Astrocyte of the spinal cord (primary cell): ENCODE measurements at regions not wholly inside any gene's neighbourhood (a gene's known extent, or its start where the extent isn't known, plus 50 kb on each side); places are given as distances from the start of the nearest gene placed in this dataset.
A peak's percentile ranks its signal among the peaks of the same experiment; 100 is the strongest.

ENCODE experiments used
- DNase-seq: peaks from one replicate; pipeline ENCODE4 v3.0.0; 2011; ENCODE audit warnings: low read depth, low spot score
- H3K4me3 ChIP-seq: 2 replicates; pipeline ENCODE4 v1.5.1; 2011; ENCODE audit warnings: low read depth, mild to moderate bottlenecking, low read length, moderate library complexity
- in situ Hi-C: cut with HindIII; loops from 2 replicates; pipeline ENCODE4 v1.10.0; 2017; ENCODE audit warnings: low sequenced_read_pairs
- TF ChIP-seq, protein P1 (sequence below): IDR thresholded peaks from 2 replicates; pipeline ENCODE4 v1.5.1; 2012; ENCODE audit warnings: low read depth, mild to moderate bottlenecking, low read length, inconsistent platforms

DNA sequence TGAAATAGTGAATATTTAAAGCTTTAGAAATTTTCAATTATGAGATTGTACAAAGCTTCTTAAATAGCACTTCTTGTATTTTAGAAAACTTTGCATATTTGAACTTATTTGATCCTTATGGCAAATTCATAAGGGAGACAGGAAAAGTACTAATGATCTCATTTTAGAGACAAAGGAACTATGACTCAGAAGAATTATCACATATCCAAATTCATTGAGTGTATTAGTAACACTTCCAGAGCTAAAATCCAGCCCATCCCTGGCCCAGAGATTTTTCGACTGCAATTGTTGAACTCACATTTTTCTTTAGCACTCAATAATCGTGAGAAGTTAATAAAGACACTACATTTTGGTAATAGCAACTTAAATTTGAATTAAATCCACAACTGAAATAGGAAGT is 704.3 kb downstream of the EPM2A start:
- TF ChIP-seq, protein P1, sequence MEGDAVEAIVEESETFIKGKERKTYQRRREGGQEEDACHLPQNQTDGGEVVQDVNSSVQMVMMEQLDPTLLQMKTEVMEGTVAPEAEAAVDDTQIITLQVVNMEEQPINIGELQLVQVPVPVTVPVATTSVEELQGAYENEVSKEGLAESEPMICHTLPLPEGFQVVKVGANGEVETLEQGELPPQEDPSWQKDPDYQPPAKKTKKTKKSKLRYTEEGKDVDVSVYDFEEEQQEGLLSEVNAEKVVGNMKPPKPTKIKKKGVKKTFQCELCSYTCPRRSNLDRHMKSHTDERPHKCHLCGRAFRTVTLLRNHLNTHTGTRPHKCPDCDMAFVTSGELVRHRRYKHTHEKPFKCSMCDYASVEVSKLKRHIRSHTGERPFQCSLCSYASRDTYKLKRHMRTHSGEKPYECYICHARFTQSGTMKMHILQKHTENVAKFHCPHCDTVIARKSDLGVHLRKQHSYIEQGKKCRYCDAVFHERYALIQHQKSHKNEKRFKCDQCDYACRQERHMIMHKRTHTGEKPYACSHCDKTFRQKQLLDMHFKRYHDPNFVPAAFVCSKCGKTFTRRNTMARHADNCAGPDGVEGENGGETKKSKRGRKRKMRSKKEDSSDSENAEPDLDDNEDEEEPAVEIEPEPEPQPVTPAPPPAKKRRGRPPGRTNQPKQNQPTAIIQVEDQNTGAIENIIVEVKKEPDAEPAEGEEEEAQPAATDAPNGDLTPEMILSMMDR = no peak
- no peak overlapping the region for H3K4me3 ChIP-seq
- DNase-seq = no peak
- in situ Hi-C loops = no loop called here

DNA sequence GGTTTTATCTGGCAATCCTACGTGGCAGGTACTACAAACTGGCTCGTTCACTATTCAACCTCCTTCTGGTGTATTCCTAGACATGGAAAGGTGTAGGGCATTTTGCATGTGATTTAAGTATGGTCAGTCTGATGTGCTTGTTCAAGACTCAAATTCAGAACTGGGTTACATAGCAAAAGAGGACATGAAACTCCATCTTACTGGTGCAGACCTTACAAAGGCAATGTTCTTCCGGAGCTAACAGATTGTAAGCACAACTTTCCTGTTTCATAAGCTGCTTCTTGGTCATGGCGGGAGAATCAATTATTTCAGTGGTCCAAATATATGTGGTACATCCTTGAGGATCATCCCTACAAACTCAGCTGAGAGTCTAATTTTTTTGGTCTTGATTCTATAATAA is 703.4 kb downstream of the EPM2A start:
- in situ Hi-C loops = no loop called here
- TF ChIP-seq, protein P1 = no peak
- DNase-seq = no peak
- no peak overlapping the region for H3K4me3 ChIP-seq

DNA sequence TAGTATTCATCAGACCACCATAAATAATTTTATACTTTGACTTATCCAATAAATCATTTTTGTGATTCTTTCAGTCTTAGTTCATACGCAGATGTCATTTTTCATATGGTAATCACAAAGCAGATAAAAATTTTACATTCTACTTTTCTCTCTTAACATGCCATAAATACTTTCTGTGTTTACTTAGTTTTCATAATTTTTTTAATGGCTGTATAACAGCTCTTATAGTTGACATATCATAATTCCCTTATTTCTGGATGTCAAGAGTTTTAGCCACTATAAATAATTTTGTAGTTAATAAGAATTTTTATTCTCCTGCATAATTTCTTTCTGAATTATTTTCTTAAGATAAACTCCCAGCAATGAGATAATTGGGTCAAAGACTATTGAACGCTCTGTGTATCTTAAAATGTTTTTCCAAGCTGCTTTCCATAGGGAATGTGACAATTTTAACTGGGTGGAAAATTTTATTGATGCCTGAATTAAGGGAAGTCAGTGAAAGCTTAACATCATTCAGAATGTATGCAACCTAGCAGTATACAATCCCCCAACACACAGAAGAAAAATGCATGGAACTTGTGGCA is 702.7 kb downstream of the EPM2A start:
- no peak overlapping the region for H3K4me3 ChIP-seq
- in situ Hi-C loops = no loop called here
- no peak for DNase-seq
- TF ChIP-seq, protein P1 = no peak

DNA sequence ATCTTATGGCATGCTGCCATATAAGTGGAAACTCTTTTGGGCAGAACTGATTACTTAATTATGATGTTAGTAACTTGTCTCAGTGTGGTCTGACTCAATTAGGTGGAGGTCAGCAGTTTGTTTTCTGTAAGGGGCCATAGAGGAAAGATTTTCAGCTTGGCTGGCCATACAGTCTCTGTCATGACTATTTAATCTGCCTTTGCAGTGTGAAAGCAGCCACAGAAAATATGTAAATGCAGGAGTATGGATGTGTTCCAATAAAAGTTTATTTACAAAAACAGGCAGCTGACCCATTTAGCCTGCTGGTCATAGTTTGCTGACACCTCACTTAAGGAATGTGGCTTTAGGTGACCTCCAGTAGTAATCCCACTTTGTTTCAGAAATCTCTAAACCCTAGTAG is 700.7 kb downstream of the EPM2A start:
- H3K4me3 ChIP-seq = no peak overlapping the region
- DNase-seq = no peak
- TF ChIP-seq, protein P1 = no peak
- in situ Hi-C loops = no loop called here

DNA sequence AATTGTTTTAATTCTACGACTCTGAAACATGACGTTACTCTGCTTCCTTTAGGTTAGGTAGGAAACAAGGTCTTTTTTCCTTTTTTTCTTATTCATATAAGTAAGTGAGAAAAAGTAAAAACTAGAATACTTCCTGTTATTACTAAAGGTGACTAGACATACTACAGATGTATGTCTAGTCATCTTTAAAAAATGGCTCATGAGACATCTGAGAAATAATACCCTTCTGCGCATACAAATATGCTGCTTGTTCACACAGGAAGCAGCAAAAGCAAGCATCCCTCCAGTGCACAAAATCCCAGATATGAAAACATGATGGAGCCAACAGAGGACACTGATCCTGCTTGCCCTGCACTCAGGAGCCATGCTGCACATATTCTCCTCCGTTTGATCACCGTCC is 699.1 kb downstream of the EPM2A start:
- H3K4me3 ChIP-seq = no peak overlapping the region
- TF ChIP-seq, protein P1 = no peak
- no peak for DNase-seq
- in situ Hi-C loops = no loop called here

DNA sequence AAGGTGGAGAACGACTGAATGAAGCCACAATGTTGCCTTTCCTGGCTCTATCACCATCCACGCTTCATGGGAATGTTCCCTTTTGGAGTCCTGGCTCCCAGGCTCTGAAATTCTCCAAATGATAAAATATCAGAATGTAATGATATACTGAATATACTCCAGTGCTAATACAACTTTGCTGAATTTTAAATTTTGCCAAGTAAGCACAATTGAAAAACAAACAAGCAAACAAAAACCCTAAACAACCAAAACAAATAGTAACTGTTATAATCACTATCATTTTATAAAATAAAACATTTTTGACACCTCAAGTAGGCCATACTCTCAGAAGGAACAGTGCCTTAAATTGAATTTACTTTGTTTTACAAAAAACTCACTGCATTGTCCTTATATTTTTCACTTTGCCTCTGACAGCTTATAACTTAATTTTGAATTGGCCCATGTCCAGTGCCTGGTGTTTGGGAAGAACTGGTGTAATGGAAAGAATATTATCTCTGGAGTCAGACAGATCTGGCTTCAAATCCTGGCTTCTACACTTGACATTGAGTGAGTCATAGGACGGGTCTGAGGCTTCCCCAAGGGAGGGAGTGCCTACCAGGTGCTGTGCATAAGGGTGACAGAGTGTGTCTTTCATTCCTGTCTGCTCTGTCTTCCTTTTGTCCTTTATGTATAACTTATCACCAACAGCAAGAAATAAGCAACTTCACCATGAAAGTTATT is 698.3 kb downstream of the EPM2A start:
- peak; percentile 10 for DNase-seq
- TF ChIP-seq, protein P1 = no peak
- in situ Hi-C loops = no loop called here
- H3K4me3 ChIP-seq = no peak overlapping the region
